IMR-90 (cell line): ENCODE measurements at regions not wholly inside any gene's neighbourhood (a gene's known extent, or its start where the extent isn't known, plus 50 kb on each side); places are given as distances from the start of the nearest gene placed in this dataset.

Source experiments
- ATAC-seq: fragments of 200-7000 bp; cut with Tn5 transposase; 2 replicates; pipeline ENCODE4 v1.9.1; 2020; ENCODE audit warnings: low read depth, mild to moderate bottlenecking, moderate library complexity
- BruUV-seq: library from RNA; stranded (reverse); fragments of 400-500 nt; replicated peaks from 2 replicates; lab custom pipeline; 2021; lab: Mats Ljungman, UMichigan
- CTCF ChIA-PET: fragments of 300-600 bp; formaldehyde crosslinking; extraction: SDS; loops from one replicate; lab custom pipeline; 2021; ENCODE audit warnings: antibody characterized with exemption; lab: Yijun Ruan, JAX
- POLR2A ChIA-PET: fragments of 300-600 bp; sonication (Branson Sonifier 250); formaldehyde crosslinking; loops from one replicate; lab custom pipeline; 2022; ENCODE audit warnings: antibody characterized with exemption; ENCODE audit not compliant: unreplicated experiment; lab: Charles Lee
- DNase-seq: peaks from one replicate; pipeline ENCODE4 v3.0.0; 2013
- H2AFZ ChIP-seq: replicated peaks from 2 replicates; pipeline ENCODE3; 2013; ENCODE audit warnings: low read length, mild to moderate bottlenecking; ENCODE audit not compliant: poor library complexity
- H2AK5ac ChIP-seq: 2 replicates; pipeline ENCODE4 v1.6.1; 2013; ENCODE audit warnings: low read depth, low read length, inconsistent platforms
- H2AK9ac ChIP-seq: replicated peaks from 2 replicates; pipeline ENCODE3; 2013; ENCODE audit warnings: mild to moderate bottlenecking, low read depth, low read length, moderate library complexity; ENCODE audit not compliant: poor library complexity
- H2BK120ac ChIP-seq: 2 replicates; pipeline ENCODE4 v1.6.1; 2013; ENCODE audit warnings: low read depth, low read length, inconsistent platforms
- H2BK15ac ChIP-seq: 3 replicates; pipeline ENCODE4 v1.6.1; 2013; ENCODE audit warnings: low read depth, low read length, inconsistent platforms
- H2BK20ac ChIP-seq: 2 replicates; pipeline ENCODE4 v1.6.1; 2013; ENCODE audit warnings: low read depth, mild to moderate bottlenecking, inconsistent platforms, low read length, moderate library complexity
- H2BK5ac ChIP-seq: 2 replicates; pipeline ENCODE4 v1.6.1; 2013; ENCODE audit warnings: mild to moderate bottlenecking, low read depth, low read length, inconsistent platforms; ENCODE audit not compliant: poor library complexity, severe bottlenecking
- H3K14ac ChIP-seq: replicated peaks from 2 replicates; pipeline ENCODE4 v1.6.1; 2013; ENCODE audit warnings: low read depth, low read length, inconsistent platforms
- H3K18ac ChIP-seq: 2 replicates; pipeline ENCODE4 v1.6.1; 2013; ENCODE audit warnings: low read depth, low read length, control low read depth
- H3K23ac ChIP-seq: 2 replicates; pipeline ENCODE4 v1.6.1; 2013; ENCODE audit warnings: low read depth, low read length, inconsistent platforms
- H3K27ac ChIP-seq: 2 replicates; pipeline ENCODE4 v1.5.1; 2013; ENCODE audit warnings: mild to moderate bottlenecking, control low read depth, low read length; ENCODE audit not compliant: insufficient read depth
- H3K27me3 ChIP-seq: 2 replicates; pipeline ENCODE4 v1.6.1; 2013; ENCODE audit warnings: low read length; ENCODE audit not compliant: control insufficient read depth, insufficient read depth
- H3K36me3 ChIP-seq: 2 replicates; pipeline ENCODE4 v1.6.1; 2013; ENCODE audit warnings: low read length, mixed read lengths; ENCODE audit not compliant: control insufficient read depth, insufficient read depth
- H3K4ac ChIP-seq: 2 replicates; pipeline ENCODE4 v1.6.1; 2013; ENCODE audit warnings: low read depth, low read length, inconsistent platforms
- H3K4me1 ChIP-seq: 2 replicates; pipeline ENCODE4 v1.6.1; 2013; ENCODE audit warnings: low read length, mixed read lengths; ENCODE audit not compliant: control insufficient read depth, insufficient read depth
- H3K4me2 ChIP-seq: 2 replicates; pipeline ENCODE4 v1.6.1; 2013; ENCODE audit warnings: low read depth, mild to moderate bottlenecking, control low read depth, low read length, moderate library complexity
- H3K4me3 ChIP-seq: 2 replicates; pipeline ENCODE4 v1.5.1; 2013; ENCODE audit warnings: low read depth, mild to moderate bottlenecking, control low read depth, low read length, moderate library complexity; ENCODE audit not compliant: insufficient read depth
- H3K56ac ChIP-seq: 2 replicates; pipeline ENCODE4 v1.6.1; 2013; ENCODE audit warnings: low read length, inconsistent platforms; ENCODE audit not compliant: insufficient read depth; ENCODE audit errors: extremely low read depth
- H3K79me1 ChIP-seq, 2 experiments: 2 replicates each; pipeline ENCODE4 v1.6.1; 2013; ENCODE audit warnings: low read length in 2 of 2, inconsistent platforms in 1 of 2, low read depth in 1 of 2
- H3K9ac ChIP-seq: 2 replicates; pipeline ENCODE4 v1.6.1; 2013; ENCODE audit warnings: low read depth, low read length, control low read depth
- H3K9me1 ChIP-seq: 2 replicates; pipeline ENCODE4 v1.6.1; 2013; ENCODE audit warnings: low read length, inconsistent platforms; ENCODE audit not compliant: insufficient read depth
- H3K9me3 ChIP-seq: 2 replicates; pipeline ENCODE4 v1.6.1; 2013; ENCODE audit warnings: low read length; ENCODE audit not compliant: control insufficient read depth, insufficient read depth
- H4K20me1 ChIP-seq: 2 replicates; pipeline ENCODE4 v1.6.1; 2013; ENCODE audit warnings: low read length, inconsistent platforms; ENCODE audit not compliant: insufficient read depth
- H4K5ac ChIP-seq: 2 replicates; pipeline ENCODE4 v1.6.1; 2013; ENCODE audit warnings: mild to moderate bottlenecking, low read depth, low read length, control low read depth
- H4K8ac ChIP-seq, 2 experiments: 2 replicates each; pipeline ENCODE4 v1.6.1; 2013; ENCODE audit warnings: low read depth in 2 of 2, low read length in 2 of 2, control low read depth in 1 of 2, inconsistent platforms in 1 of 2
- H4K91ac ChIP-seq: 2 replicates; pipeline ENCODE4 v1.6.1; 2013; ENCODE audit warnings: low read depth, low read length, inconsistent platforms; ENCODE audit not compliant: insufficient read depth
- POLR2A ChIP-seq: IDR thresholded peaks from 2 replicates; pipeline ENCODE4 v1.6.1; 2012; ENCODE audit warnings: mild to moderate bottlenecking, low read depth, low read length
- RCOR1 ChIP-seq: IDR thresholded peaks from 2 replicates; pipeline ENCODE4 v1.6.1; 2012; ENCODE audit warnings: mild to moderate bottlenecking, low read length, improper control_type of control experiment; ENCODE audit not compliant: insufficient replicate concordance
- dilution Hi-C: fragments of 300-500 bp; cut with HindIII; formaldehyde crosslinking; loops from one replicate; pipeline ENCODE4 v1.14.3; 2018; ENCODE audit warnings: low sequenced_read_pairs; ENCODE audit not compliant: unreplicated experiment
- in situ Hi-C: fragments of 300-500 bp; cut with MboI; formaldehyde crosslinking; loops from 3 replicates; pipeline ENCODE4 v1.14.3; 2019; ENCODE audit warnings: low sequenced_read_pairs, inconsistent platforms, mixed read lengths
- intact Hi-C: fragments of 100-400 bp; cut with micrococcal nuclease; formaldehyde crosslinking; loops from 2 replicates; pipeline ENCODE4 v1.10.0; 2022

DNA sequence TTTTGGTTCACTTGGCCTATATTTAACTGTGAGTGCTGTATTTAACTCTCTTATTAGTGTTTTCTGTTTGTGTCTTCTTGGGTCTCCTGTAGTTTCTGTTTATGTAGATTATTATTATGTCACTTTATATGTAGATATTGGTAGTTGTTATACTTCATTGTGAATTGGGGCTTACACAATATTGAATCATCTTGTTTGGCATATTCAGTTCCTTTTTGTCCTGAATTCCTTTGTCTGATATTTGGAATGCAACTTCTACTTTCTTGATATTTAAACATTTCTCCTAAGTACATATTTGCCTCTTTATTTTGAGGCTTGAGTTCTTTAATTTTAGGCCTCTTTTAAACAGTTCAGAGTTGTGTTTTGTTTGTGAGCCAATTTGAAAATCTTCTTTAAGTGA, 544.8 kb upstream of the ADGRL3 start:
- H4K20me1 ChIP-seq: no peaks in the 10 kb centered on the region
- H3K79me1 ChIP-seq: no peaks in the 10 kb centered on the region
- no peak overlapping the region; a peak in 1 of 4 replicates for H4K8ac ChIP-seq
- DNase-seq (no peak), ATAC-seq (no peak)
- no TSS peak for BruUV-seq
- no peak overlapping the region for H2AFZ ChIP-seq
- ChIA-PET POLR2A (no interaction called here), CTCF (no interaction called here)
- no peak overlapping the region for H2BK120ac ChIP-seq
- H3K9ac ChIP-seq: no peak overlapping the region
- in situ Hi-C loops (no loop called here), dilution Hi-C loops (no loop called here), intact Hi-C loops (no loop called here)
- no peak overlapping the region for H2AK9ac ChIP-seq
- H3K36me3 ChIP-seq: no peaks in the 10 kb centered on the region
- no peak overlapping the region for H2BK20ac ChIP-seq
- no peak overlapping the region for H3K27ac ChIP-seq
- no peak overlapping the region for H3K23ac ChIP-seq
- no peak overlapping the region for H2BK15ac ChIP-seq
- no peak overlapping the region for H2AK5ac ChIP-seq
- H3K9me3 ChIP-seq: no peaks in the 10 kb centered on the region
- no peak for TF ChIP-seq POLR2A
- no peak for TF ChIP-seq RCOR1
- H3K14ac ChIP-seq: no peak overlapping the region
- no peak overlapping the region for H4K5ac ChIP-seq
- H3K9me1 ChIP-seq: no peaks in the 10 kb centered on the region
- H3K27me3 ChIP-seq: no peaks in the 10 kb centered on the region
- no peak overlapping the region for H4K91ac ChIP-seq
- H3K4me1 ChIP-seq: peaks cover 7% of the 10 kb centered on the region
- no peak overlapping the region for H3K4me2 ChIP-seq
- no peak overlapping the region for H3K18ac ChIP-seq
- no peak overlapping the region for H3K4ac ChIP-seq
- peak overlapping the region; percentile 39 for H2BK5ac ChIP-seq
- no peak overlapping the region for H3K4me3 ChIP-seq
- H3K56ac ChIP-seq: no peak overlapping the region
